ENCODE measurements at regions not wholly inside any gene's neighbourhood (a gene's known extent, or its start where the extent isn't known, plus 50 kb on each side); places are given as distances from the start of the nearest gene placed in this dataset.

DNA sequence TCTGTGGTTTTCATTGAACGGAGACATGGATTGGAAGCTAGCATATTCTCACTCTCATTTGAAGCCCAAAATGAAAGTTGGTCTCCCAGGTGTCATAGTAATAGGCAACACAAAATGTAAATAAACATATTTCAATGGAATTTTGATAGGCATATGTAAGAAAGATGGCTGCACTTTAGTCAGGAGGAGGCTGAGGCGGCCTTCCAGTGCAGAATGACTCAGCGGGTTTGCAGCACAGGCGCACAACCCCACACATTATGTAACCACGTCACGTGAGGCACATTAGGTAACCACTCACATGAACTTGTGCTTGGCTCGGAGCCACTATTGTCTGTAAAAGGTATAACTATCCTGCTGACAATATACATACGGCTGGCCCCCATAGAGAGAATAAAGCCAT lies 381.7 kb downstream of the GPAT3 start (continued):
- TF ChIP-seq, protein P1, sequence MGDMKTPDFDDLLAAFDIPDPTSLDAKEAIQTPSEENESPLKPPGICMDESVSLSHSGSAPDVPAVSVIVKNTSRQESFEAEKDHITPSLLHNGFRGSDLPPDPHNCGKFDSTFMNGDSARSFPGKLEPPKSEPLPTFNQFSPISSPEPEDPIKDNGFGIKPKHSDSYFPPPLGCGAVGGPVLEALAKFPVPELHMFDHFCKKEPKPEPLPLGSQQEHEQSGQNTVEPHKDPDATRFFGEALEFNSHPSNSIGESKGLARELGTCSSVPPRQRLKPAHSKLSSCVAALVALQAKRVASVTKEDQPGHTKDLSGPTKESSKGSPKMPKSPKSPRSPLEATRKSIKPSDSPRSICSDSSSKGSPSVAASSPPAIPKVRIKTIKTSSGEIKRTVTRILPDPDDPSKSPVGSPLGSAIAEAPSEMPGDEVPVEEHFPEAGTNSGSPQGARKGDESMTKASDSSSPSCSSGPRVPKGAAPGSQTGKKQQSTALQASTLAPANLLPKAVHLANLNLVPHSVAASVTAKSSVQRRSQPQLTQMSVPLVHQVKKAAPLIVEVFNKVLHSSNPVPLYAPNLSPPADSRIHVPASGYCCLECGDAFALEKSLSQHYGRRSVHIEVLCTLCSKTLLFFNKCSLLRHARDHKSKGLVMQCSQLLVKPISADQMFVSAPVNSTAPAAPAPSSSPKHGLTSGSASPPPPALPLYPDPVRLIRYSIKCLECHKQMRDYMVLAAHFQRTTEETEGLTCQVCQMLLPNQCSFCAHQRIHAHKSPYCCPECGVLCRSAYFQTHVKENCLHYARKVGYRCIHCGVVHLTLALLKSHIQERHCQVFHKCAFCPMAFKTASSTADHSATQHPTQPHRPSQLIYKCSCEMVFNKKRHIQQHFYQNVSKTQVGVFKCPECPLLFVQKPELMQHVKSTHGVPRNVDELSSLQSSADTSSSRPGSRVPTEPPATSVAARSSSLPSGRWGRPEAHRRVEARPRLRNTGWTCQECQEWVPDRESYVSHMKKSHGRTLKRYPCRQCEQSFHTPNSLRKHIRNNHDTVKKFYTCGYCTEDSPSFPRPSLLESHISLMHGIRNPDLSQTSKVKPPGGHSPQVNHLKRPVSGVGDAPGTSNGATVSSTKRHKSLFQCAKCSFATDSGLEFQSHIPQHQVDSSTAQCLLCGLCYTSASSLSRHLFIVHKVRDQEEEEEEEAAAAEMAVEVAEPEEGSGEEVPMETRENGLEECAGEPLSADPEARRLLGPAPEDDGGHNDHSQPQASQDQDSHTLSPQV (IDR thresholded peaks at IDR 0.05): peak; percentile 94
- TF ChIP-seq RAD51 (IDR thresholded peaks at IDR 0.05; ENCODE audit: borderline replicate concordance, low read depth): peak; percentile 74
- TF ChIP-seq, protein P2, sequence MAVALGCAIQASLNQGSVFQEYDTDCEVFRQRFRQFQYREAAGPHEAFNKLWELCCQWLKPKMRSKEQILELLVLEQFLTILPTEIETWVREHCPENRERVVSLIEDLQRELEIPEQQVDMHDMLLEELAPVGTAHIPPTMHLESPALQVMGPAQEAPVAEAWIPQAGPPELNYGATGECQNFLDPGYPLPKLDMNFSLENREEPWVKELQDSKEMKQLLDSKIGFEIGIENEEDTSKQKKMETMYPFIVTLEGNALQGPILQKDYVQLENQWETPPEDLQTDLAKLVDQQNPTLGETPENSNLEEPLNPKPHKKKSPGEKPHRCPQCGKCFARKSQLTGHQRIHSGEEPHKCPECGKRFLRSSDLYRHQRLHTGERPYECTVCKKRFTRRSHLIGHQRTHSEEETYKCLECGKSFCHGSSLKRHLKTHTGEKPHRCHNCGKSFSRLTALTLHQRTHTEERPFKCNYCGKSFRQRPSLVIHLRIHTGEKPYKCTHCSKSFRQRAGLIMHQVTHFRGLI (CRISPR knock-in tag; IDR thresholded peaks at IDR 0.05): 0 out of 2 replicates have a peak, but pooled peaks have one; percentile 47
- no peak for TF ChIP-seq ADNP (tag; IDR thresholded peaks at IDR 0.05)
- peak; percentile 74 for TF ChIP-seq MAFF (IDR thresholded peaks at IDR 0.05; ENCODE audit: low read length)
- TF ChIP-seq HDAC1 (IDR thresholded peaks at IDR 0.05): no peak
- TF ChIP-seq SIN3A (IDR thresholded peaks at IDR 0.05; ENCODE audit: borderline replicate concordance in 2 of 2, control insufficient read depth in 1 of 2, low read depth in 2 of 2, low read length in 2 of 2): no peak
- TF ChIP-seq, protein P3, sequence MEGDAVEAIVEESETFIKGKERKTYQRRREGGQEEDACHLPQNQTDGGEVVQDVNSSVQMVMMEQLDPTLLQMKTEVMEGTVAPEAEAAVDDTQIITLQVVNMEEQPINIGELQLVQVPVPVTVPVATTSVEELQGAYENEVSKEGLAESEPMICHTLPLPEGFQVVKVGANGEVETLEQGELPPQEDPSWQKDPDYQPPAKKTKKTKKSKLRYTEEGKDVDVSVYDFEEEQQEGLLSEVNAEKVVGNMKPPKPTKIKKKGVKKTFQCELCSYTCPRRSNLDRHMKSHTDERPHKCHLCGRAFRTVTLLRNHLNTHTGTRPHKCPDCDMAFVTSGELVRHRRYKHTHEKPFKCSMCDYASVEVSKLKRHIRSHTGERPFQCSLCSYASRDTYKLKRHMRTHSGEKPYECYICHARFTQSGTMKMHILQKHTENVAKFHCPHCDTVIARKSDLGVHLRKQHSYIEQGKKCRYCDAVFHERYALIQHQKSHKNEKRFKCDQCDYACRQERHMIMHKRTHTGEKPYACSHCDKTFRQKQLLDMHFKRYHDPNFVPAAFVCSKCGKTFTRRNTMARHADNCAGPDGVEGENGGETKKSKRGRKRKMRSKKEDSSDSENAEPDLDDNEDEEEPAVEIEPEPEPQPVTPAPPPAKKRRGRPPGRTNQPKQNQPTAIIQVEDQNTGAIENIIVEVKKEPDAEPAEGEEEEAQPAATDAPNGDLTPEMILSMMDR (IDR thresholded peaks at IDR 0.05 in 2 of 3, conservative IDR thresholded peaks at IDR 0.05 in 1 of 3; ENCODE audit: insufficient read depth in 2 of 3, low read depth in 1 of 3, low read length in 3 of 3): no peak
- peak; percentile 65; the same call in 1 of the 2 replicates for TF ChIP-seq PTTG1 (tag; IDR thresholded peaks at IDR 0.05; ENCODE audit: low read depth)
- TF ChIP-seq PYGO2 (tag; IDR thresholded peaks at IDR 0.05): peak; percentile 89
- peak; percentile 87 for TF ChIP-seq BACH1 (tag; IDR thresholded peaks at IDR 0.05)
- TF ChIP-seq, protein P4, sequence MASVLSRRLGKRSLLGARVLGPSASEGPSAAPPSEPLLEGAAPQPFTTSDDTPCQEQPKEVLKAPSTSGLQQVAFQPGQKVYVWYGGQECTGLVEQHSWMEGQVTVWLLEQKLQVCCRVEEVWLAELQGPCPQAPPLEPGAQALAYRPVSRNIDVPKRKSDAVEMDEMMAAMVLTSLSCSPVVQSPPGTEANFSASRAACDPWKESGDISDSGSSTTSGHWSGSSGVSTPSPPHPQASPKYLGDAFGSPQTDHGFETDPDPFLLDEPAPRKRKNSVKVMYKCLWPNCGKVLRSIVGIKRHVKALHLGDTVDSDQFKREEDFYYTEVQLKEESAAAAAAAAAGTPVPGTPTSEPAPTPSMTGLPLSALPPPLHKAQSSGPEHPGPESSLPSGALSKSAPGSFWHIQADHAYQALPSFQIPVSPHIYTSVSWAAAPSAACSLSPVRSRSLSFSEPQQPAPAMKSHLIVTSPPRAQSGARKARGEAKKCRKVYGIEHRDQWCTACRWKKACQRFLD (CRISPR knock-in tag; IDR thresholded peaks at IDR 0.05): peak; percentile 81
- TF ChIP-seq, protein P5, sequence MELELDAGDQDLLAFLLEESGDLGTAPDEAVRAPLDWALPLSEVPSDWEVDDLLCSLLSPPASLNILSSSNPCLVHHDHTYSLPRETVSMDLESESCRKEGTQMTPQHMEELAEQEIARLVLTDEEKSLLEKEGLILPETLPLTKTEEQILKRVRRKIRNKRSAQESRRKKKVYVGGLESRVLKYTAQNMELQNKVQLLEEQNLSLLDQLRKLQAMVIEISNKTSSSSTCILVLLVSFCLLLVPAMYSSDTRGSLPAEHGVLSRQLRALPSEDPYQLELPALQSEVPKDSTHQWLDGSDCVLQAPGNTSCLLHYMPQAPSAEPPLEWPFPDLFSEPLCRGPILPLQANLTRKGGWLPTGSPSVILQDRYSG (tag; conservative IDR thresholded peaks at IDR 0.05; ENCODE audit: low read depth): peak; percentile 93
- no peak for TF ChIP-seq ARNT (IDR thresholded peaks at IDR 0.05)
- TF ChIP-seq ZNF354B (CRISPR knock-in tag; IDR thresholded peaks at IDR 0.05): peak; percentile 73; the same call in 1 of the 2 replicates
- TF ChIP-seq SMAD3 (CRISPR knock-in tag; conservative IDR thresholded peaks at IDR 0.05): peak; percentile 83

Data from K562 (cell line).